Activated CD4-positive, alpha-beta T cell treated with anti-CD3 and anti-CD28 coated beads, Interleukin-2, Interleukin-4, amounts not matched to agents 100 ng/mL and 50 ng/mL, durations not matched to agents 16 hours and 8 hours (primary cell): ENCODE measurements at regions not wholly inside any gene's neighbourhood (a gene's known extent, or its start where the extent isn't known, plus 50 kb on each side); places are given as distances from the start of the nearest gene placed in this dataset.
A peak's percentile ranks its signal among the peaks of the same experiment; 100 is the strongest.
"Not testable (repeated sequence)": the region's sequence is repeated elsewhere in the genome, so short reads cannot be mapped to it uniquely, and the experiment has no call there.

Source experiments
- DNase-seq: peaks from one replicate; pipeline ENCODE4 v3.0.0-alpha.2; 2020; ENCODE audit warnings: low spot score

DNA sequence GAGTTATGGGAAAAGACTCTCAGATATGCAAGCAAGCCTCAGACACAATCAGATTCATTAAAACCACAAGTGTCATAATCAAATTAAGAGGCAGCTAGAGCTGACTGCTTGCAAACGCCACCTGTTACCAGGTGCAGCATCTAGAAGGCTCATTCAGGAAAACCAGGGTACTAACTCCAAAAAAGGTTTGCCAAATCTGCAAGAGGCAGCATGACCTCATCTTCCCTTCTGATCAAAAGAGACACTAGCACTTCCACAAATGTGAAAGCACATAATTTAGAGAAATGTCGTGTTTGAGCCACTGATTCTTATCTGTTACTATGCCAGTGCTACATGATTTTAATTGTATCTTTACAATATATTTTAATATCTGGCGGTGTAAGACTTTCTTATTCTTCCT lies 123.3 kb upstream of the NANOGP8 start:
- DNase-seq = no peak

DNA sequence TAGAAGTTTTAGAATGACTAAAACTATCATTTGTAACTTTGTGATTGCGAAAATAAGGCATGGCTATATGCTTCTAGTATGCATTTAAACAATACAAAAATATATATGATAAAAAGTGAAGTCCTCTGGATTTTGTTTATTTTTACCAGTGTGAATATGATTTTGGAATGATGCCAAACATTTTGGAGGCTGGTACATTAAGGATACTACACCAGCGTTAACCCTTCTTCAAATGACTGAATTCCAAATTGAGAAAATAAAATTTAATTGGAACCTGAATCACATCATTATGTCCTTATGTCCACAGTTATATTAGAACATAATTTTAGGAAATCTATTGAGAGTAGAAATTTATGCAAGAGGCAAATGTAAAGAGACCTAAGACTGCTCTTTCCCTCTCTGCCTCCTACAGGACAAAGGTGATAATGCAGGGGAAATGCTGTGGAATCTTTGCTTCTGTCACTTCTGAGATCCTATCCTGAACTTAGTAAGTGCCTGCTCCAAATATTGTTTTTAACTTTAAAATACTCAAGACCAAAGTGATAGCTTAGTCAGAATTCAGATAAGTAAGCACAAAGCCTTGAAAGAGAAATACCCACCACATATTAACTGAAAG lies 121.1 kb upstream of the NANOGP8 start:
- DNase-seq = peak; percentile 33

DNA sequence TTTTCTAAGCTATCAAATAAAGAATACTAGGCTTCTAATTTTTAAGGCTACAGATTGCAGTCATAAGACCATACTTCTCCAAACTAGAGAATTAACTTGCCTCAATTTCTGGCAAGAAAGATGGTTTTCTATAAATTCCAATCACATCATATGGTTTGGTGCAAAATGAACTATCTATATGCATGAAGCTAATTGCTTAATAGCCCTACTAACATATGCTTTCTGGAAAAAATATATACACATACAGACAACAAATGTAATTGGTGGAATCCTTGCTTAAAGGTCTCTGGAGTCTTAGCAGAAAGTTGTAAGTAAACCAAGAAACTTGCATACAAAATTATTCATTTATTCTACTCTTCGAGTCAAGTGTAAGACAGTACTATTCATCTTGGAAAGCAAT lies 113.1 kb upstream of the NANOGP8 start:
- DNase-seq = no peak

DNA sequence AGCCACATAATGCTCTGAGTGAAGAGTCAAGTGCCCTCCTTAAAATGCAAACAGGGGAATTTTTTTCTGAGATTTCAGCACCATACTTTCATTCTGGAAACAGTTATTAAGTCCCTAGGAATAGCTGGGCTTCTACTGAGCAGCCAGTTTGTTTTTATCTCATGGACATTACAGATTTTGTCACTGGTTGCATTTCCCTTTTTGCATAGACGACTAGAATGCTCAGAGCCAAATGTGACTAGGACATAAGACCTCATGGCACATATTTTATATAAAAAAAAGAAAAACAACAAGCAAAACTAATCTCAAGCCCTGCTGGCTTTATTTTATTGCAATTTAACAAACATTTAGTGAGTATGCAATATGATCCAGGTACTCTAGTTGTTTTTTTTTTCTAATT lies 112.7 kb upstream of the NANOGP8 start:
- DNase-seq = no peak

DNA sequence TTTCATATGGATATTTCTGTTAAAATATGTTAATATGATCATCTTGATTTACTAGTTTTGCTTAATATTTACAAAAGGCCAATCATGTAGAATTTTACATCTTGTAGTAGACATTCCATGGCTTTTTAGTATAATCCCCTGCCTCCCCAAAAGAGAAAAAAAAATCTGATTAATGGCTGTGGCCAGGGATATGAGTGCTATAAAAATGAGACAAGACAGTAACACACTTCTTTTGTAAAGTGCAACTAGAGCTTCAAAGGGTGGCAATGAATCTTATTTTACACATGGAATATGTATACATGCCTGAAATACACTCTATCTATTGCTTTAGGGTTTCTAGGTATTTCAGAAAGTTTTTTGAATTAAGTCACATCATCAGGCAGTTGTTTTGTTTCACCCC lies 112.2 kb upstream of the NANOGP8 start:
- no peak for DNase-seq

DNA sequence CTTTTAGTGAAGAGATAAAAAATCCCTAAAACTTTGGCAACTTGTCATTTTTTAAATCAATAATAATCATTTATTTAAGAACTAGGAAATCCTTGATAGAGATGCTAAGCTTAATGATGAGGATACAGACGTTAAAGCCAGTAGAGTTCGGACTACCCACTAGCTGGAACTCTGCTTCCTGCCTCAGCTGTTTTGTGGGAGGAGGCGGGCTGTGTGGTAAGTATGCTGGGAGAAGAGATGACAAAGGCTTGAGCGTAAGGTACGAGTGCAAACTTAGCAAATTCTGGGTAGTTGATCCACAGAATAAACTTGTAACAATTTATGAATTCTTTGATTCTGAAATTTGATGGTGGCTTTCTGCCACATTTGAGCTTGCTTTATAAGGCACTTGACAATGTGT lies 111.2 kb upstream of the NANOGP8 start:
- no peak for DNase-seq

DNA sequence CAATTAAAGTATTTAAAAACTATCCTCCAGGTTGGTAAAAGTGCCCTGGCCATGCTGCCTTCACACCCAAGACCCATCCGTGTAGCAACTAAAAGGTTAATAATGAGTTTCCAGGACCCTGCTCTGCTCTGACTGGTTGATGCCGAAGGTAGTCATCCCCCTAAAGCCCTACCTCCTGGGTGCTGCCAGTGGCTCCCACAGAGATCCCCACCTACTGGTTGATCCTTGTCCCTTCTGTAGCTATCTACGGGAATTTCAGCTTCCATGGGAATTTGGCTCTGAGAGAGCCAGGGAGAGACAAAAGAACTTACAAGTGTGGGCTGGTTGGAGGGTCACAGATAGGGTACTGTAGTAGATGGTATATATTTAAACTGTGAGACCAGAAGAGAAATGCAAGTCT lies 110.6 kb upstream of the NANOGP8 start:
- no peak for DNase-seq

DNA sequence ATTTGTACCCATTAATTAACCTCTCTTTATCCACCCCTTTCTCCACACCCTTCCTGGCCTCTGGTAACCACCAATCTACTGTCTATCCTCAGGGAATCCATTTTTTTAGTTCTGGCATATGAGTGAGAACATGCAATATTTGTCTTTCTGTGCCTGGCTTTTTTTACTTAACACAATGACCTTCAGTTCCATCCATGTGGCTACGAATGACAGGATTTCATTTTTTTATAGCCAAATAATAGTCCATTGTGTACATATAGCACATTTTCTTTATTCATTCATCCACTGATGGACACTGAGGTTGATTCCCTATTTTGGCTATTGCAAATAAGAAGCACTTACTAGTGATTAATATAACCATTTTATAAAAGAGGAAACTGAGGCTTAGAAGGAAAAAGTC lies 109.9 kb upstream of the NANOGP8 start:
- no peak for DNase-seq

DNA sequence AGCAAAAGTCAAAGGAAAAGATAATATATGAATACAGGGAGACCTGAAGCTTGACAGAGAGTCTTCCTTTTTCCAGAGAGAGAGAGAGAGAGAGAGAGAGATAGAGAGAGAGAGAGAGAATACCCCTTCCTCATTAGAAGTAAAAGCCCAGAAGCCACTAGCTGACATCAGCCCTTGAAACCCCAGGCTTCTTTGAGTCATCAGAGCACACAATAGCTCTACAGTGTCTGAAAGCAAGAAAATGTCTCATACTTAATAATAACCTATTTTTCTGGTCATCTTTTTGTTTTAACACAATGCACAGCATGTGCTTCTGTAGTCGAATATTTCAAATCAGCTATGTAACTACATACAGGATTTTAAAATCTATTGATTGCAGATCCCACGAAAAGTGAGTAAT lies 109.2 kb upstream of the NANOGP8 start:
- no peak for DNase-seq

DNA sequence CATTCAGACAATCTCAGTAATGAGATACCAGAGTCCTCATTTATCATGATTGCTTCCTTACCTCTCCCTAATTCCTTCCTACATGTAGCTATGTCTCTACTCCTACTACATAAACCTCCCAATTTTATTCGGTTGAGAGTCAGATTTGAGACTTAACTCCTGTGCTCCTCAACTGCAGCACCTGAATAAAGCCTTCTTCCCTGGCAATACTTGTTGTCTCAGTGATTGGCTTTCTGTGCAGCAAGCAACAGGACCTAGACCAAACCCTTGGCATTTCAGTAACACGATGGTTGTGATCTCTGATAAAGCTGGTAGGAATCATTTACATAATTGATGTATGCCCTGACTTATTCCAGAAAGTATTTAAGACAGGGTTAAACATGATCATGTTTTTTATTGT lies 106.7 kb upstream of the NANOGP8 start:
- no peak for DNase-seq

DNA sequence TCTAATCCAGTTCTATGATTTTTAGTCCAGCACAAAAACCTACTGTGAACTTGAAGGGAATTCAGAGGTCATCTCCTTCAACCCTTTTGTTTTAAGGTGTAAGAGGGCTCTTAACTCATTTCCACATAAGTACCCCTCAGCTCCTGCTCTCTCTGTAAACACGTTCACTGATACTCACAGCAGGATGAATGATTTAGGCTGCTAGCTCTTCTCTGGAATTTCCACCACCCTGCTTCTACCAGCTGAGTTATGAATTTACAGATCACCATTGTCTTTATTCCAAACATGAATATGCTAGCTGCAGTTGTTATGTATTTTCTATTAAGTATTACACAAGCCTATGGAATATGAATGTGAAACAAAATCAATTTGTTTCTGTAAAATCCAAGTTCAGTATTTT lies 101.3 kb upstream of the NANOGP8 start:
- no peak for DNase-seq

DNA sequence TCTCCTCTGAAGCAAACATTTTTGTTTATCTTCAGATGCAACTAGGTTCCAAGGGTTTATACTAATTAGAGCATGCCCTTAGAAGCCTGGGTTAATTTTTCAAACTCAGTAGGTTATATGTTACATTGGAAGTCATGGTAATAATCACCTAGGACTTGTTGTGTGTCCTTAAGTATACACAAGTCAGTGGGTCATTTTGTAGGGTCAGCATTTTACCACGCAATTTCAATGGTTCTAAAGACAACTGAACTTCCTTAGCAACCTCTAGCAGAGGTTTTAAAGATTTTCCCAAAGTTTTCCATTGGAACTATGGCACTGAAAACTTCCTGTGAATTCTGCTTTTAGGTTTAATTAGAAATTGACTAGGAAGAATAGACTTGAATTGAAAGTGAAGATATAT lies 99.6 kb upstream of the NANOGP8 start:
- no peak for DNase-seq

DNA sequence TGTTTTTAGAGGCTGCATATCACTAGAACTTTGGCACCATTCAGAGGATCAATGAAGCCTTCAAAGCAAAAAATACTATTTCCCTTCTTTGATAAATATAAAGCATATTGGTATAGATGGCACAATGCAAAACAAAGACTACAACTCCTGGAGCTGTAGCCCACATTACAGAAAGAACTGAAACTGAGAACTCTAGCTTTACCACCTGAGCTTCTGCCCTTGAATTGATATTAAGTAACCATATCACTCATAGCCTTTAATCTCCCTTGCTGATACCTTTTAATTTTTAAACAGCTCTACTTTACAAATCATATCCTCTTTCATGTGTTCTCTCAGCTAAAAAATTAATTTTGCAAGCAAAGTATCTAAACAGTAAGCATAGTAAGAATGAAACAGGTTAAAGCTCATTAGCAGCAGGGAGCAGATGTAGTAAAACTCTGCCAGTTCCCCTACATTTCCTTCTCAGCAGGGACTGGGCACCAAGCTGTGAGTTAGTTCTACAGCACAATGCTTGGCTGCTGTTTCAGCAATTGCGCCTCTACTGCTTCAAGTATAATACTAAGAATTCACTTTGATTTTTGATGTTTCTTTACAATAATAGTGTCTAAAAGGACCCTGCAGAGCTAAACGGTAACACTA lies 97.9 kb upstream of the NANOGP8 start:
- DNase-seq = peak; percentile 28

DNA sequence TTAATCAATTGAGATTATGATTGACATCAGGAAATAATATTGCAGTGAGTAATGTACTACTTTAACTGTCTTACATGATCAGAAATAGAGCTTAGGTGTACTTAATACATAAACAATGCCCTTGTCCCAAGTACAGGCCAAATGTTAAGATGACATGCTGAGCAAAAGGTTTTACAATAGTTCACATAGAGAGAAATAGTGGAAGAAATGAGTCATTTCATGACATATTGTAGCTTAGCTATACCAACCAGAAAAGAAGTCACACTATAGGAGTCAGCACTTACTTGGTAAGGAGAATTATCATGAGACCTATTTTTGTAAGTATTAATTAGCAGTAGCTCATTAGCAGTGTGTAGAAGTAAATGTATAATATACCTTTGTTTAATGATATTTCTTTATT lies 96.4 kb upstream of the NANOGP8 start:
- DNase-seq = peak; percentile 49

DNA sequence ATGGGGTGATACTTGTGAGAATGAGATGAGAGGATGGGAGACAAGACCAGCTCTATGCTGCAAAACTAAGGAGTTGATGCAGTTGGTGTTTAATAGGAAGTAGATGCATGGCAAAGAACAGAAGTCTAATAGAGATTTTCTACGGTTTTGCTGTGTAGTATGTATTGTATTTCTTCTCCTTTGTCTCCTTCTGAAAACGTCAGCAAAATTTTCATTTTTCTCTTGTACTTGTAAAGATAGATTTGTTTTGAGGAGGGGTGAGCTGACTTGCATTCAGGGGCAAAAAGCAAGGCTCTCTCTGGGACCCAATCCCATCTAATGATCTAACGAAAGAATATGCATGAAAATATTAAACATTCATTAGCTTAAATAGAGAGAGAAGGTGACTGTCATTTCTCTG lies 94.6 kb upstream of the NANOGP8 start:
- no peak for DNase-seq

DNA sequence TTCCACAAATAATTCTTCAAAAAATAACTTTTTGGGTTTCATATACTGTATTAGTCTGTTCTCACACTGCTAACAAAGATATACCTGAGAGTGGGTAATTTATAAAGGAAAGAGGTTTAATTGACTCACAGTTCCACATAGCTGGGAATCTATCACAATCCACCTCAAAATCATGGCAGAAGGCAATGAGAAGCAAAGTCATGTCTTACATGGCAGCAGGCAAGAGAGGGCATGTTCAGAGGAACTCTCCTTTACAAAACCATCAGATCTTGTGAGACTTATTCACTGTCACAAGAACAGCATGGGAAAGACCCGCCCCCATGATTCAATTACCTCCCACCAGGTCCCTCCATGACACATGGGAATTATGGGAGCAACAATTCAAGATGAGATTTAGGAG lies 93.1 kb upstream of the NANOGP8 start:
- DNase-seq = not testable (repeated sequence)

DNA sequence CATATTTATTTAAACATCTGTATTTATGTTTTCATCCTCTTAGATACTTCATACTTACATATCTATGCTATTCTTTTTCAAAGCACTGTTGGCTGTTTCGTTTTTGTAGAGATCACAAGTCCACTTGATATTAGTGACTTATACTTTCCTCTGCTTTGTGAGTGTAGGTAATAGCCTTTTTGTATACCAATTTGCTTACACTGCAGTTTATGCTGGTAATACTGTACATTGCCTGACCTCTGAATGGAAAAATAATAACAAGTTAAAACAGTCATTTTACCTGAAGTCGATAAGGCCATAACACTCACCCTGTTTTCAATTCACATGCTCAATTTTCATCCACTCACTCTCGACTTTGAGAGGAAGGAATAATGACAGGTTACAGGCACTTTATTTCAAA lies 89.9 kb upstream of the NANOGP8 start:
- no peak for DNase-seq

DNA sequence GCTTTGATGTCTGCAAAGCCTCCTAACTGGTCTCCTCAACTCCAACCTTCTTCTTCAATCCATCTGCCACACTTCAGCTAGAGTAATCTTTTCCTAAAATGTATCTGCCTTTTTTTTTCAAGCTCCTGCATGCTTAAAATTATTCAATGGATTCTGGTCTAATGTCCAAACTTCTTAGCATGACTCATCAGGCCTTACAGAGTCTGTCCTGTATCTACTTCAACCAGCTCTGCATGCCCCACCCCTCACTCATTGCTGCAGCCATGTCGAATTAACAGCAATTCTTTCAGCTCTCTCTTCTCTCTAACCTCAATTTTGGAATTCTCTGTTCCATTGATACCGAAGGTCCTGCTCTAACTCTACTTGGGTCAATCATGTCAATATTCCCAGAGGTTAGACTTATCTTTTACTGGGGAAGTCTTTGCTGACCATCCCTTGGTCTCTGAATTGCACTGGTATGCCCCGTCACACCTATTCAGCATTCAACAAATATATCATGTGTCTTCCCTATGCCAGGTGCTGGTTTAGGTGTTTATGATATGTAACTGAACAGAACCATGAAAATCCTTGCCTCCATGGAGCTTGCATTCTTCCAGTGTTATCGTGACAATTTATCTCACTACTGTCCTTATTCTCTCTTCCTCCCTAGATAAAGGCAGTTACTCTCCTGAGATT lies 88.5 kb upstream of the NANOGP8 start:
- DNase-seq = no peak

DNA sequence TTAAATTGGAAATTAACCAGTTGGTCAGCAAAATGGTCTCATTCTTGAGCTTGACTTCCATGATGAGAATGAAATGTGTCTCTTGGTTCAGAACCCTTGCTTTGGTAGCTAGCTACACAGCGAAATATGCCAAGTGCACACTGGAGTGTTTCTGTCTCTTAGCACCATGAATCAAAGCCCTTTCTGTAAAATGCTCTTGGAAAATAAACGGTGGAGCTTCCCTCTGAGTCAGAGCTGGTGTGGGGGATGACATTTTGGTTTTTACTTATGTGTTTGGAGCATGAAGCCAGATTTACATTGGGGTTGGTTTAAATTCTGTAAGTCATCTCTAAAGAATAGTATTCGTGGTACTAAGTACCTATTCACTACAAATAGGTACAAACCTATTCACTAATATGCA lies 85.1 kb upstream of the NANOGP8 start:
- DNase-seq = no peak

DNA sequence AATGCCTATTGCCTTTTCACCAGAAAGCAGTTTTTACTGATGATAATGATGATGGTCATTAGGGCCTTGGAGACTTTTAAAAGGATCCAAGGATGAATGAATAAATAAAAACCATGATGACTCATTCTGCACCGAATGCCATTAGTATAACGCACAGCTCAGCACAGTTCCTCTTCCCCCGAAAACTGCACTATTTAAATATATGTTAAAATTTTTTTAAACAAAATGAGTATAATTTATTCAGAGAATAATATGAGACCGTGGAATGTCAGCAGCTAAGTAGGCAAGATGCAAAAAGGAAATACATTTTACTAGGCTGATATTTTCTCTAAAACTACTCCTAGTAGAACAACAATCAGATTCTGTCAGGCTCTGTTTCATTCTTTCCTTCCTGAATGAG lies 83.4 kb upstream of the NANOGP8 start:
- DNase-seq = no peak

DNA sequence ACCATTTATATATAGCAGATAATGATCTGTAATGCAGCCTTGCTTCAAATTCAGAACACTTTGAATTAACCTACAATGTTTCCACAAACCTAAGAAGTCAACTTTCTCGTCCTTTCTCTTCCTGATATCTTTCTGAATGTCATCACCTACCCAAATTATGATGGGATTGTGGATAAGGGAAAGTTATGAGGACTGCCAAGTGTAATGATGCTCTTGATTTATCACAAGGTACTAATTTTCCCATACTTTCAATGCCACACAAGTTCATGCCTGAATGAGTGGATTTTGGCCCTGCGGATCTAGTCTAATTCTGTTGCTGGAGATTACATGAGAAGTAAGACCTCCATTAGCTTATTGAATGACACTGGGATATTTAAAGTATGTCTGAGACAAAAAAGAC lies 82.6 kb upstream of the NANOGP8 start:
- DNase-seq = no peak

DNA sequence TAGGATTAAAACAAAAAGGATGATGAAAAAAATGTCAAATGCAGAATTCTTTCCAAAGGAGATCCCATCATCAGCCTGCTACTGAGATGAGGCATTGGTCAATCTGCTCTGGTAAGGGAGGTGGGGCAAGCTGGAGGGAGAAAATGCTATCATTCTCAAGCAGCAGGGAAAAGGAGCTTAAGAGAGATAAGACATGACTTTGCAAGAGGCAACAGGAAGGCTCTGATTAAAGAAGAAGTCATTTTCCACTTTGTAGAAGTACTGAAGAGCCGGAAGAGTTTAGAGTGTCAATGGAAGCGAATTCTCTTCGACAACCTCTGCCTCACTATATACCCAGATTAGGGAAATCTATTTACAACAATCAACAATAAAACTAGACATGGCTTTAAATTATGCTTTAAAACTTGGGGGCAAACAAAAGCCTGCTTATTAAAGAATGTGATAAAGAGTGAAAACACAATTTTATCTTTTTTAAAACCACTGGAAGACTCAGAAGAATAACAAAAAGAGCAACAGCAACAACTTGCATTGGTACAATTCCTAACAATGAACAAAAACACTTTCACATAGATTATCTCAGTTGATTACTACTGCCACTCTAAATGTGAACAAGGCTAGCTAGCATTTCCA lies 81.8 kb upstream of the NANOGP8 start:
- DNase-seq = no peak

DNA sequence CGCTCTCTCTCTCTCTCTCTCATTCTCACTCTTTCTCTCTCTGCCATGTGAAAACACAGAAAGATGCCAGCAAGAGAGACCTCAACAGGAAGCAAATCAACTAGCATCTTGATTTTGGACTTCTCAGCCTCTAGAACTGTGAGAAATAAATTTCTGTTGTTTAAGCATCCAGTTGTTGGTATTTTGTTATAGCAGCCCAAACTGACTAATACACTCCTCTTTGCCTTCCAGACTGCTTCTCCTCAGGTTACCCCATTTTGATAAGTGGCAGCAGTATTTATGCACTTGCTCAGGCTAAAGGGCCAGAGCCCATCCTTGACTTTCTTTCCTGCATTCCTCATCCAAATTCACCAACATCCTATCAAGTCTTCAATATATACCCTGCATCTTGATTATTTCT lies 76.6 kb upstream of the NANOGP8 start:
- DNase-seq = no peak
